ENCODE measurements at regions not wholly inside any gene's neighbourhood (a gene's known extent, or its start where the extent isn't known, plus 50 kb on each side); places are given as distances from the start of the nearest gene placed in this dataset.
"Not testable (repeated sequence)": the region's sequence is repeated elsewhere in the genome, so short reads cannot be mapped to it uniquely, and the experiment has no call there.

DNA sequence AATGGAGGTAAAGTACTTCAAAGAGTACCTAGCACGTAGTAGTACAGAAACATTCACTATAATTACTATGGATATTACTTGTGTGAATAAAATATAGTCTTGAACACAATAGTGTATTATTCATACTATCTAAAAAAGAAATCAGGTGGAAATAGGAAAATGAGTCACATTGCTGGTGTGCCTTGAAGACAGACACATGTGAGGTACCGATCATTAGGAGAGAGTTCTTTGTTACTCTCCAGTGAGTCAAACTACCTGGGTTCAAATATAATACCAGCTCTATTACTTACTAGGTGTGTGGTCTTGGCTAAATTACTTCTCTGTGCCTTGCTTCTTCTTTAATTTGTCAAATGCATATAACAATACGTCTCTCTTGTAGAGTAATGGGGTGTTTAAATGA, 50.8 kb upstream of the BEND6 start:
- DNase-seq (ENCODE audit: low spot score), result no peak

DNA sequence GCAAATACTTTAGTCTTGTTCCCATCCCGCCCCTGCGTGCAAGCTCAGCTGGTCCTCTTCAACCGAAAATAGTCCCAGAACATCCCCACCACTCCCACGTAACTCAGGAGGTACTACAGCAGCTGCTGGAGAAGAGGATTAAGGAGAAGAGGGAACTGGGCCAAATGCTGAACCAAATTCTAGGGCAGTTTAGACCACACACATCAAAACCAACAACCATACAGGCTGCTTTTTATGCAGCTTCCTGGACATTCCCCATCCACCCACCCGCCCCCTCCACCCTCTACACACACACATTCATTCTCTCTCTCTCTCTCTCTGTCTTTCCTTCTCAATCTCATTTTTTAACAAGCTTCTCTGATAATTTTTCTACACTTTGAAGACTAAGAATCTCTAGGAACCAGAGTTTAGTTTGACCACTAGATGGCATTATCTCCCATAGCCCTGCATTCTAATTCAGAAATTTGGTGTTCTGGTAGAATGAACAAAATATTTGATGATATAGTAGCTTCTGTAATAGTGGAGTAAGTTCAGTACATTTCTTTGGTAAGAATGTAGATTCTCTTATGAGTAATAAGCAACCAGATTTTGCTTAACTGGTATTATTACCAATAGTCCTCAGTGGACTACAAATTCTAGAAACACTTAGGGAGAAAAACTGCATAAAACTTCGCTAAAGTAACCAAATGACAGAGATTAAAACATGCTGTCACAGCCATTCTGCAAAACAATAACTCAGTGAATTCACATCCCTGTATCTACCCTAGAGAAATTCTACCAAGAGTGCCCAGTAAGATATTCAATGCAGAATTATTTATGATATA, 52.1 kb upstream of the BEND6 start:
- DNase-seq (ENCODE audit: low spot score), result no peak

- DNase-seq (ENCODE audit: low spot score), result no peak
Observed at GRCh38 chr6:56900784-56901183, 54.1 kb upstream of the BEND6 start.

DNA sequence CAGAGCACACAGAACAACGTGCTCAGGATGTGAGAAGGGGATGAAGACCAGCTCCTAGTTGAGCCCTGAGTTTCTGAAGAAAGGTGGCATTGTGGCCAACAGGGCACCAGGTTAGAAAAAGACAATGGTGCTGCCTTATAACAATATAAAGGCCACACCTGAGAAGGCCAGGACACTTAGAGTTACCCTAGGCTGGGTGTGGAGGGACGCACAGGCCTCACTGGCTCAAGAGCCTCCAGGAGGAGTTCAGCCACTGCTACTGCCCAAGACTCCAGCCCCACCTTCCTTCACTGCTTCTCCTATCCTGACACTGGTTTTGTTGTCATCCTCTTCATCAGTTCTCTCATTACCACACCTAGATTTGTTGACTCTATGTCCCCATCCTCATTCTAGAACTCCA, 55.2 kb upstream of the BEND6 start:
- no peak for DNase-seq (ENCODE audit: low spot score)

DNA sequence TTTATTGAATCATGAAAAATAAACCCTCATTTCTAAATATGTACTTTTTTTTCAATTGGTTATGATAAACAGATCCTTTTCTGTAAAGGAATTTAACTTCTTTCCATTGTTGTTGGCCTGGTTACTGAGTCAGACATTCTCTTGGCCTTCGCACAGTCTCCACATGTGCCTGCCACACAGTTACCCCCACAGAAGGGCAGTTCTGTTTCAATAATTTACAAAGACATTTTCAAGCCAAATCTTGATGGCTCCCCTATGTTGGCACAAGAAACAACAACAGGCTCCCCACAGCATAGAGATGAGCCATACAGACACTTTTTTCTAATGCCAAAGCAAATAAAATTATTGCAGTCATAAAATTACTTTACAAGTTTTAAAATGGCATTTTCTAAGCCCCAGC, 55.6 kb upstream of the BEND6 start:
- DNase-seq (ENCODE audit: low spot score), result no peak

DNA sequence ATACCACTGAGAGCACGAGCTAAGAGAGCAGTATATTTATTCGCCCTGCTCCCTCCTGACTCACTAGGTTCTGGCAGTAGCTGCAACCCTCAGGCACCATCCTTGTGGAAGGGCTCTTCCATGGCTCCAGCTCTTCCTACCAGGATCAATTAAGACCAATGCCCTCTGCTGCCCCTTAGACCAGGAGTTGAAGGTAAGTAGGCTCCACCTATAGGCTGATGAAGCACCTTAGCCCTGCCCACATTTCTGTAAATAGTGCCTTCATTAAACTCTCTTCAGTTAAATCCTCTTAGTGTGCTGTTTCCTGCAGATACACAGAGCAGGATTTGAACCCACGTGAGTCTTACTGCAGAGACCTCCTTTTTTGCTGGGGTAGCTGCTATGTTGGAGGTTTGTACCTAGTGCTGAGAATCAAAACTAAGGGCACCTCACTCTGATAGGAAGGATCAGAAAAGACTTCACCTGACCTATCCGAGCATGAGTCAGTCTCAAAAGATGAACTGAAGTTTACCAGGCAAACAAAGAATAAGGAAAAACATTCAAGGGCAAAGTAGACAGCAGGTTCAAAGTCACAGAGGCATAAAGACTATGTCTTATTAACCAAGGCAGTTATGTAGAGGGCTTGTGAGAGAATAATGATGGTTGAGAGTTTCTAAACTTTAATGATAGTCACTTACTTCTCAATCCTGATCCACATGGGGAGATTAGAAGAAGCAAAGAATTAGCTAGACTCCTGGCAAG, 56.9 kb upstream of the BEND6 start:
- DNase-seq (ENCODE audit: low spot score), result no peak

DNA sequence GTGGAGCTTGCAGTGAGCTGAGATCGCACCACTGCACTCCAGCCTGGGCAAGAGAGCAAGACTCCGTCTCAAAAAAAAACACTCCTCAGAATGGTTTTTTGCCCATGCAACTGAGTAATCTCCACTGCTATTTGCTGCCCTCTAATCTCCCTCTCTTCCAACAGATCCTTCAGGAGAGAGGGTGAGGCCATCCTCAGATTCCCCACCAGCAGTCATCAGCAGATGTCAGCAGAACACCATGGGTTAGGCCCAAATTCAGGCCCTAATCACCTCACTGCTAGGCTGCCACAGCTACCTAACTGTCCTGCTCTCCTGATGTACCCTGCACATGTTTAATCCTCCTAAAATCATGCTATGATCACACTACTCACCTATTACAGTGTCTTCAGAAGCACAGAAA, 63.2 kb upstream of the BEND6 start:
- DNase-seq (ENCODE audit: low spot score), result no peak

- DNase-seq (ENCODE audit: low spot score), result no peak
Observed at GRCh38 chr6:56890683-56891429, 64.1 kb upstream of the BEND6 start.

DNA sequence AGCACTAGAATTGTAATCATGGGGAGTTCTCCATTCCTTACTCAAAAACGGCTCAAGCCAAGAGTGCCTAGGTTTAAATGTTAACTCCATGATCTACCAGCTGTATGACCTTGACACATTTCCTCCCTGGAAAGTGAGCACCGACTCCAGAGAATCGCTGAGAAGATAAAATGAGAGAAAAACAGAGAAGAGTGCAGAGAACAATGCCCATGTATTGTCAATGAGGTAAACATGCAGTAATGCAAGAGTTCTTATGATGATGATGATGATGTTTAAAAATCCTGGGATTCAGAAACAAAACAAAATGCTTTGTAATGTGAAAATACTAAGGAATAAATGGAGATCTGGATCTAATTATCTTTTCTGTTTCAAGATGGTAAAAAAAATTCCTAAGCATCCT, 64.8 kb upstream of the BEND6 start:
- no peak for DNase-seq (ENCODE audit: low spot score)

DNA sequence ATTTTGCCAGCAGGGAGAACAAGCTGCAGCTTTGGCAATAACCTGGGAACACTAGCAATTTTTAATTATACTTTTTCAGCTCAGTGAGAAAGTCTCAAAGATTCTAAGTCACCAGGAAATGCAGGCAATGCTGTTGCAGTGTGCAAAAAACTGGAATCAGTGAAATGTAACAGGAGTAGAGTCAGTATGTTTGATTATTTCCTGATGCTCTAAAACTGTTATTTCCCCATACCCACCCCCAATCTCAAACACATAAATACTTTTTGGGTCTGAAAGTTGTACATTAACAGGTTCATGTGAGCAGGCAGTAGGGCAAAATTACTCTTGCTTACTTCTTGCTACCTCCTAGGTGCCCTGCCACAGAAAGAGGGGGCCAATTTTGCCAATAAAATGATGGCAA, 65.4 kb upstream of the BEND6 start:
- DNase-seq (ENCODE audit: low spot score), result no peak

DNA sequence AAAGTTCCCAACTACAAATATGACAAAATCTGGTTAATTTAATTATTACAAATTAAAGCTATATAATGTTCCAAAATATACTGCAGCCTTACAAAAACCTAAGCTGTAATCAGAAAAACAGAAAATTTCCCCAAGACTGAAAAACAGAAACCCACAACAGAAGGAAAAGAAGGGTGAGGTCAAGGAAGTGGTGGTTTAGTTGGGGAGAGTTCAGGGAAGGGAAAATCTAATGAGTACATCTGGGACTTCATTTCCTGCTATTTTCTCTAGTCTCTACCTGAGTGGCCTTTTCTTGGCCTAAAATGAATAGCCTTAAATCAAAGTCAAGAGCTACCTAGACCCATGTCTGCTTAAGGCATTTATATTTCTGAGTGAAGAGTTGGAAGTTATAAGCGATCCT, 66.2 kb upstream of the BEND6 start:
- DNase-seq (ENCODE audit: low spot score), result no peak

GRCh38 chr6:56887086-56887485, 67.8 kb upstream of the BEND6 start:
- DNase-seq (ENCODE audit: low spot score), result no peak

GRCh38 chr6:56877922-56878321, 77.0 kb upstream of the BEND6 start:
- DNase-seq (ENCODE audit: low spot score), result no peak

DNA sequence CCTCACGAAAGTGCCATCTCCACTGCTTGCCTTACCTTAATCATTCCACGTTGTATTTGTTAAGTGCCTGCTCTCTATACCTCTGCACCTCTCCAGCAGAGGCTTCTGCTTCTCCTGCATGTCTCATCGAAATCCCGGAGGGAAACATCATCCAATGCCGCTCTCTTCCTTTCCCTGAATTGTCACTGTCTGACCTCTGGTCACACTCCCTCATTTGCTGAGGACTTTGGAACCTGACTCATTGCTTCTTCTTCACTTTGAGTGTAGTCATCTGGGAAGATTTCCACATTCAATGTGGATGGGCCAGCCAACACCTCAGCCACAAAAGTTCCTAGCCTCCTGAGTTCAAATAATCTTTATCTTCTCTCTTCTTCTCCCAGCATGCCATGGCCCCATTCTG, 78.9 kb upstream of the BEND6 start:
- DNase-seq (ENCODE audit: low spot score), result no peak

- no peak for DNase-seq (ENCODE audit: low spot score)
Observed at GRCh38 chr6:56875523-56875922, 79.4 kb upstream of the BEND6 start.

- no peak for DNase-seq (ENCODE audit: low spot score)
Observed at GRCh38 chr6:56874328-56874727, 80.6 kb upstream of the BEND6 start.

DNA sequence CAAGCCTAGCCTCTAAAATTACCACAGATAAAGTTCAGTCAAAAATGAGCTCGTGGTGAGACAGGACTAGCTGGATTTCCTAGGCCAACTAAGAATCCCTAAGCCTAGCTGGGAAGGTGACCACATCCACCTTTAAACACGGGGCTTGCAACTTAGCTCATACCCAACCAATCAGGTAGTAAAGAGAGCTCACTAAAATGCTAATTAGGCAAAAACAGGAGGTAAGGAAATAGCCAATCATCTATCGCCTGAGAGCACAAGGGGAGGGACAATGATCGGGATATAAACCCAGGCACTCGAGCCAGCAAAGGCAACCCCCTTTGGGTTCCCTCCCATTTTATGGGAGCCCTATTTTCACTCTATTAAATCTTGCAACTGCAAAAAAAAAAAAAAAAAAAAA, 84.9 kb upstream of the BEND6 start:
- DNase-seq (ENCODE audit: low spot score), result not testable (repeated sequence)

DNA sequence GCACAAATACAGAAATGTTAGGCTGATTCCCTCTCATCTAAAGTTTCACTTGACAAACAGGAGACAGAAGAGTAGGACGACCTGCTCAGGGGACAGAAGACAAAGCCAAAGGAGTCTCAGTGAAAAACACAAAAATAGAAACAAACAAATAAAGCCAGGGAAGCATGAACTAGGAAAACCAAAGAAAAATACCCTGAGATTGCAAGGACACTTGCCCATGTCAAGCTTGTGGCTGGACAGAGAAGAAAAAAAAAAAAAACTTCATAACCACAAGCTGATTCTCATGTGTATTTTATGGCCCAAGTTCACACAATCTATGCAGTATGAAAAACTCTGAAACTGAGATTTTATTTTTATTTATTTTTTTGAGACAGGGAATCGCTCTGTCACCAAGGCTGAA, 85.6 kb upstream of the BEND6 start:
- DNase-seq (ENCODE audit: low spot score), result no peak

DNA sequence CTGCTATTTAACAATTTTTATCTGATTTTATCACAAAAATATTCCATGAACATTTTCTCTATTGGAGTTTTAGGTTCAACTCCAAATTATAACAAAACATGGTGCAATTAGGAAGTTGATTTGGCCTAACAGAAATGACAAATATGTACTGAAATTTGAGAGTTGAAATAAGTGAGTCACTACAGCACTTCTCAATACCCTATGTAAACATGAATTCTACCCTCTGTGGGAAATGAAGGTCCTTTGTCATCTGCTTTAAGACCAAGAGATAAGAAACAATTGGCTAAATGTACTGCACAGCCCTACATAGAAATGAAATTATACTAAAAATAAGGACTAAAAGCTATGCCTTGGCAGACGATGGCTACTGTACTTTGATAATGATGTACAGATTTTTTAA, 86.2 kb upstream of the BEND6 start:
- DNase-seq (ENCODE audit: low spot score), result no peak

GRCh38 chr6:56866917-56867522, 87.9 kb upstream of the BEND6 start:
- DNase-seq (ENCODE audit: low spot score), result no peak

DNA sequence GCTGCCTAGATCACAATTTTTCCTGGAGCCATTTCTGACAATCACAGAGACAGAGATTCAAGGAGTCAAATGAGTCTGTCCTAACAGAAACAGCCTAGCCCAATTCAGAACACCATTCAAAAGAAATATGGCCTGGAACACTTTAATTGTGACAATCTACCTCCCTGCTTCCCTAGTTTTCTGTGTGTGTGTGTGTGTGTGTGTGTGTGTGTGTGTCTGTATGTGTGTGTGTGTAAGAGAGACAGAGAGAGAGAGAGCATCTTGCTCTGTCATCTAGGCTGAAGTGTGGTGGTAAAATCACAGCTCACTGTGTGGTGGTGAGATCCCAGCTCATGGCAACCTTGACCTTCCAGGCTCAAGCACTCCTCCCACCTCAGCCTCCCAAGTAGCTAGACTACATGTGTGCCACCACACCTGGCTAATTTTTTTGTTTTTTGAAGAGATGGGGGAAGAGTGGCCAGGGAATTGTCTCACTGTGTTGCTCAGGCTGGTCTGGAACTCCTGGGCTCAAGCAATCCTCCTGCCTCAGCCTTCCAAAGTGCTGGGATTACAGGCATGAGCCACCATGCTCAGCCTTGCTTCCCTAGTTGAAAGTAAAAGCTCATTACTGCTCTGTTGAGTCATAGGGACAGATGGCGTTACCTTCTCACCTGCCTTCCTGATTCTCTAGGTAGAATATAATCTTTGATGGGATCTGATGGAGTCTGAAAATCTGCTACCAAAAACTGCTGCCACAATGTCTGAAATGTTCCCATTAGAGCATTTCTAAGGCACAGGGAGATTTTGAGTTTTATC, 89.6 kb upstream of the BEND6 start:
- DNase-seq (ENCODE audit: low spot score), result no peak

All from ureter (tissue), 1 donor.